OCI-LY7 (cell line): ENCODE measurements at regions not wholly inside any gene's neighbourhood (a gene's known extent, or its start where the extent isn't known, plus 50 kb on each side); places are given as distances from the start of the nearest gene placed in this dataset.

Experiments
- BruUV-seq: library from RNA; stranded (reverse); fragments of 400-500 nt; replicated peaks from 2 replicates; lab custom pipeline; 2021; lab: Mats Ljungman, UMichigan
- CTCF ChIA-PET: fragments of 300-600 bp; sonication (Branson Sonifier 250); formaldehyde crosslinking; loops from one replicate; lab custom pipeline; 2022; ENCODE audit warnings: antibody characterized with exemption; ENCODE audit not compliant: unreplicated experiment; lab: Charles Lee
- POLR2A ChIA-PET: fragments of 300-600 bp; sonication (Branson Sonifier 250); formaldehyde crosslinking; loops from one replicate; lab custom pipeline; 2022; ENCODE audit warnings: antibody characterized with exemption; lab: Charles Lee
- DNase-seq: peaks from one replicate; pipeline ENCODE4 v3.0.0-alpha.2; 2015; ENCODE audit warnings: low spot score
- H2AFZ ChIP-seq: fragments of 200-600 bp; sonication (generic), shearing (Covaris generic); 2 replicates; pipeline ENCODE4 v1.6.1; 2014; ENCODE audit warnings: mild to moderate bottlenecking, antibody characterized with exemption, low read length, moderate library complexity
- H3K27ac ChIP-seq: fragments of 200-600 bp; sonication (generic); 2 replicates; pipeline ENCODE4 v1.5.1; 2014; ENCODE audit warnings: mixed run types, low read depth, mild to moderate bottlenecking, moderate library complexity, low read length, inconsistent platforms; ENCODE audit not compliant: poor library complexity, severe bottlenecking
- H3K36me3 ChIP-seq: fragments of 200-600 bp; sonication (generic); 2 replicates; pipeline ENCODE4 v1.6.1; 2014; ENCODE audit warnings: mild to moderate bottlenecking, antibody characterized with exemption, low read length, moderate library complexity, mixed read lengths; ENCODE audit not compliant: insufficient read depth
- H3K4me1 ChIP-seq: fragments of 200-600 bp; sonication (generic); 2 replicates; pipeline ENCODE4 v1.5.1; 2014; ENCODE audit warnings: mild to moderate bottlenecking, low read length; ENCODE audit not compliant: insufficient read depth, poor library complexity, severe bottlenecking
- H3K4me2 ChIP-seq: fragments of 200-600 bp; sonication (generic); 2 replicates; pipeline ENCODE4 v1.6.1; 2014; ENCODE audit warnings: mild to moderate bottlenecking, low read length
- H3K4me3 ChIP-seq: fragments of 200-600 bp; sonication (generic); 2 replicates; pipeline ENCODE4 v1.5.1; 2014; ENCODE audit warnings: mild to moderate bottlenecking, low read depth, low read length; ENCODE audit not compliant: poor library complexity, severe bottlenecking
- H3K79me2 ChIP-seq: fragments of 200-600 bp; sonication (generic); 2 replicates; pipeline ENCODE4 v1.6.1; 2016; ENCODE audit warnings: low read depth, mild to moderate bottlenecking, low read length, moderate library complexity, mixed read lengths; ENCODE audit not compliant: insufficient read depth
- H3K9me2 ChIP-seq: fragments of 200-600 bp; sonication (generic); 2 replicates; pipeline ENCODE4 v1.6.1; 2016; ENCODE audit warnings: mild to moderate bottlenecking, low read length, mixed read lengths; ENCODE audit not compliant: insufficient read depth
- H3K9me3 ChIP-seq: fragments of 200-600 bp; sonication (generic); 2 replicates; pipeline ENCODE4 v1.6.1; 2014; ENCODE audit warnings: mild to moderate bottlenecking, mixed run types, low read length, mixed read lengths
- H4K20me1 ChIP-seq: fragments of 200-600 bp; sonication (generic); 2 replicates; pipeline ENCODE4 v1.6.1; 2014; ENCODE audit warnings: mild to moderate bottlenecking, antibody characterized with exemption, low read length, moderate library complexity, mixed read lengths; ENCODE audit not compliant: insufficient read depth
- EZH2phosphoT487 ChIP-seq: fragments of 200-600 bp; sonication (generic); IDR thresholded peaks from 2 replicates; pipeline ENCODE4 v1.6.1; 2018; ENCODE audit warnings: low read depth, borderline replicate concordance, mild to moderate bottlenecking, mixed run types, antibody characterized with exemption, low read length, moderate library complexity, mixed read lengths
- intact Hi-C: fragments of 100-400 bp; cut with micrococcal nuclease; formaldehyde crosslinking; loops from one replicate; pipeline ENCODE4 v1.10.0; 2022; ENCODE audit not compliant: unreplicated experiment
- TF ChIP-seq, protein P1 (sequence below): fragments of 200-600 bp; sonication (generic); conservative IDR thresholded peaks from 2 replicates; pipeline ENCODE4 v1.5.1; 2014; ENCODE audit warnings: mild to moderate bottlenecking, antibody characterized with exemption, low read length, moderate library complexity, mixed read lengths

DNA sequence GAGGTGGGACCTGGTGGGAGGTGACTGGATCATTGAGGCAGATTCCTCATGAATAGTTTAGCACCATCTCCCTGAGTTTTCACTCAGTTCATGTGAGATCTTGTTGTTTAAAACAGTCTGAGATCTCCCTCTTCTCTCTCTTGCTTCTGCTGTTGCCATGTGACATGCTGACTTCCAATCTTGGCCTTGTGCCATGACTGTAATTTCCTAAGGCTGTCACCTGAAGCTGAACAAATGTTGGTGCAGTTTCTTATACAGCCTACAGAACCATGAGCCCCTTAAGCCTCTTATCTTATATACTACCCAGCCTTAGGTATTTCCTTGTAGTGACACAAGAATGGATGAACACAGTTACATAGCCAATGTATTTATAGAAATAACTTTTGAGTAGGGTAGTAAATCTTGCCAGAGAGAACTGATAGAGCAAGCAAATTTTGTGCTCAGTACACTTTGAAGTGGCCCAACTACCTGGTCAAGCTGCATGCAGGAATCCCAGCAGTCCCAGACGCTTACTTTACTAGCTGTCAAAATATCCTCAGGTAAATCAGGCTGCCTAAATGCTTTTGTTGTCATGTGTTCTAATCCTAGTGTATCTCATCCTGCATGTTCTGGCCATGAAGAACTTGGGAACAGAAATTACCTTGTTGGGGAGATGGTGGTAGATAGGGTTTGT lies 445.6 kb upstream of the MIS18BP1 start:
- DNase-seq: no peak
- TF ChIP-seq EZH2phosphoT487: no peak
- TF ChIP-seq, protein P1, sequence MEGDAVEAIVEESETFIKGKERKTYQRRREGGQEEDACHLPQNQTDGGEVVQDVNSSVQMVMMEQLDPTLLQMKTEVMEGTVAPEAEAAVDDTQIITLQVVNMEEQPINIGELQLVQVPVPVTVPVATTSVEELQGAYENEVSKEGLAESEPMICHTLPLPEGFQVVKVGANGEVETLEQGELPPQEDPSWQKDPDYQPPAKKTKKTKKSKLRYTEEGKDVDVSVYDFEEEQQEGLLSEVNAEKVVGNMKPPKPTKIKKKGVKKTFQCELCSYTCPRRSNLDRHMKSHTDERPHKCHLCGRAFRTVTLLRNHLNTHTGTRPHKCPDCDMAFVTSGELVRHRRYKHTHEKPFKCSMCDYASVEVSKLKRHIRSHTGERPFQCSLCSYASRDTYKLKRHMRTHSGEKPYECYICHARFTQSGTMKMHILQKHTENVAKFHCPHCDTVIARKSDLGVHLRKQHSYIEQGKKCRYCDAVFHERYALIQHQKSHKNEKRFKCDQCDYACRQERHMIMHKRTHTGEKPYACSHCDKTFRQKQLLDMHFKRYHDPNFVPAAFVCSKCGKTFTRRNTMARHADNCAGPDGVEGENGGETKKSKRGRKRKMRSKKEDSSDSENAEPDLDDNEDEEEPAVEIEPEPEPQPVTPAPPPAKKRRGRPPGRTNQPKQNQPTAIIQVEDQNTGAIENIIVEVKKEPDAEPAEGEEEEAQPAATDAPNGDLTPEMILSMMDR: no peak
- Histone ChIP-seq H2AFZ (no peak overlapping the region), H3K4me1 (no peaks in the 10 kb centered on the region), H3K9me3 (no peaks in the 10 kb centered on the region), H4K20me1 (no peaks in the 10 kb centered on the region), H3K79me2 (no peaks in the 10 kb centered on the region), H3K36me3 (no peaks in the 10 kb centered on the region), H3K4me2 (no peak overlapping the region), H3K9me2 (no peaks in the 10 kb centered on the region), H3K4me3 (no peak overlapping the region), H3K27ac (no peak overlapping the region)
- ChIA-PET CTCF (no interaction called here), POLR2A (no interaction called here)
- no TSS peak for BruUV-seq
- intact Hi-C loops: no loop called here

DNA sequence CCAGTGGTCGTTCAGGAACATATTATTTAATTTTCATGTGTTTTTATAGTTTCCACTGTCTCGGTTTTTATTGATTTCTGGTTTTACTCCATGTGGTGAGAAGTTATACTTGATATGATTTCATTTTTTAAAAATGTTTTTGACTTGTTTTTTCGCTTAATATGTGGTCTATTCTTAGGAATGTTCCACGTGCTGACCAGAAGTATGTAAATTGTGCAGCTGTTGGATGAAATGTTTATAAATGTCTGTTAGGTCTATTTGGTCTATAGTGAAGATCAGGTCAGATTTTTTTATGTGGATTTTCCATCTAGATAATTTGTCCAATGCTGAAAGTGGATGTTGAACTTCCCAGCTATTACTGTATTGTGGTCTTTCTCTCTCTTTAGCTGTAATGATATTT lies 433.8 kb upstream of the MIS18BP1 start:
- intact Hi-C loops: no loop called here
- ChIA-PET CTCF (no interaction called here), POLR2A (interaction anchor here (0.6 kb wide), 1 partner anchor 1738 kb away, joined by 4 read pairs; no protein-coding TSS in a partner anchor)
- Histone ChIP-seq H3K9me3 (peaks cover 3% of the 10 kb centered on the region; the same call in 1 of the 2 replicates), H4K20me1 (no peaks in the 10 kb centered on the region), H3K27ac (no peak overlapping the region), H3K4me3 (no peak overlapping the region), H2AFZ (no peak overlapping the region), H3K4me2 (no peak overlapping the region), H3K36me3 (no peaks in the 10 kb centered on the region), H3K4me1 (no peaks in the 10 kb centered on the region), H3K79me2 (no peaks in the 10 kb centered on the region), H3K9me2 (no peaks in the 10 kb centered on the region)
- BruUV-seq: no TSS peak
- DNase-seq: no peak
- TF ChIP-seq, protein P1: no peak
- no peak for TF ChIP-seq EZH2phosphoT487

DNA sequence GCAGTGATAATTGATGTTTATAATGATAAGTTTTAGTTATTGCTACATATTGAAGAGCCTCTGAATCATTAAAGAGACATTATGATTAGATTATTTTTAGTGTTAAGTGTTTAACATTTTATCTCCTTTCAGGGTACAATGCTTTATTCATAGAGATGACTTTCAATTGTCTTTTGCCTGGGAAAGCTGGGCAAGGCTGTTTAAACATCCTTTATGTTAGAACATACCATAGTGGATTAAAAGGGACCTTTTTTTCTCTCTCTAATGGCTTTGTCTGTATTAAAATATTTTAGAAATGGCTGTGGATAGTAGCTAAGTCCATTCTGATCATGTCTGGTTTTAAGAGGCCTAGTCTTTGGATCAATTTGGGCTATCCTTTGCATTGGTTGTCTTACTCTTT lies 427.5 kb upstream of the MIS18BP1 start:
- no TSS peak for BruUV-seq
- Histone ChIP-seq H3K9me2 (no peaks in the 10 kb centered on the region), H3K4me2 (no peak overlapping the region), H3K27ac (no peak overlapping the region), H3K4me1 (no peaks in the 10 kb centered on the region), H3K9me3 (peaks cover 3% of the 10 kb centered on the region; the same call in 1 of the 2 replicates), H3K79me2 (no peaks in the 10 kb centered on the region), H3K36me3 (no peaks in the 10 kb centered on the region), H3K4me3 (no peak overlapping the region), H4K20me1 (no peaks in the 10 kb centered on the region), H2AFZ (no peak overlapping the region)
- DNase-seq: no peak
- ChIA-PET CTCF (no interaction called here), POLR2A (interaction anchor here (0.7 kb wide), 1 partner anchor 48 kb away, joined by 3 read pairs; no protein-coding TSS in a partner anchor)
- intact Hi-C loops: no loop called here
- TF ChIP-seq, protein P1: no peak
- no peak for TF ChIP-seq EZH2phosphoT487
